ENCODE measurements at regions not wholly inside any gene's neighbourhood (a gene's known extent, or its start where the extent isn't known, plus 50 kb on each side); places are given as distances from the start of the nearest gene placed in this dataset.

DNA sequence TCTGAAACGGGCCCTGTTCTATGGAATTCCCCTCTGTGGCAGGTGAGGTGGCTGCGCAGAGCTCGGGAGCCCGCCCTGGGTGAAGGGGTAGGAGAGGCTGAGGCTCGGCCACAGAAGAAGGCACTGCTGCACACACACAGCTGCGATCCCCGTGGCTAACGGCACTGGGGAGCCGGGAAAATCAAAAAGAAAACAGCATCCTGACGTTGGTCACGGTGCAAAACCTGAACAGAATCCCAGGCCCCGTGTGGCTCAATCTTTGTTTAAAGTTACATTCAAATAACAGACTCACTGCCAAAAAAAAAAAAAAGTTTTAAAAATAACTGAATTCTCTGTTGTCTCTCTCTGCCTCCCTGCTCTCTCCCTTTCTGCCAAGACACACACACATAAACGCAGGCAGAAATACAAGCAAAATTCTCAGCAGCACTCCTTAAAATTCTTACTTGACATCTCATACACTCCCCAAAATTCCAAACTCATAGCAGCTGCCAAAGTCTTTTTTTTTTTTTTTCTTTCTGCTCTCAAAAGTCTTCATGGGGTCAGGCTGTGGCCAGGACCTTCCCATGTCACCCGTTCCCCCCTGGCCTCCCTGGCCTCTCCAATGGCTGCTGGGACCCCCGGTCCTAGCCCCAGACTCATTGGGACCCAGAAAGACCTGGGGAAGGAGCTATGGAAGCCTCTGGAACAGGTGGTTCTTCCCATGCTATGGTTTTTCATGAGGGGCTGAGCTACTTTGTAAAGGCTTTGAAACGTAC, 248.8 kb downstream of the TTLL2 start:
- H3F3A ChIP-seq (ENCODE audit: control insufficient read depth, insufficient read depth), result no peaks in the 10 kb centered on the region
- no peaks in the 10 kb centered on the region for H3K4me1 ChIP-seq (ENCODE audit: control insufficient read depth, low read length)

DNA sequence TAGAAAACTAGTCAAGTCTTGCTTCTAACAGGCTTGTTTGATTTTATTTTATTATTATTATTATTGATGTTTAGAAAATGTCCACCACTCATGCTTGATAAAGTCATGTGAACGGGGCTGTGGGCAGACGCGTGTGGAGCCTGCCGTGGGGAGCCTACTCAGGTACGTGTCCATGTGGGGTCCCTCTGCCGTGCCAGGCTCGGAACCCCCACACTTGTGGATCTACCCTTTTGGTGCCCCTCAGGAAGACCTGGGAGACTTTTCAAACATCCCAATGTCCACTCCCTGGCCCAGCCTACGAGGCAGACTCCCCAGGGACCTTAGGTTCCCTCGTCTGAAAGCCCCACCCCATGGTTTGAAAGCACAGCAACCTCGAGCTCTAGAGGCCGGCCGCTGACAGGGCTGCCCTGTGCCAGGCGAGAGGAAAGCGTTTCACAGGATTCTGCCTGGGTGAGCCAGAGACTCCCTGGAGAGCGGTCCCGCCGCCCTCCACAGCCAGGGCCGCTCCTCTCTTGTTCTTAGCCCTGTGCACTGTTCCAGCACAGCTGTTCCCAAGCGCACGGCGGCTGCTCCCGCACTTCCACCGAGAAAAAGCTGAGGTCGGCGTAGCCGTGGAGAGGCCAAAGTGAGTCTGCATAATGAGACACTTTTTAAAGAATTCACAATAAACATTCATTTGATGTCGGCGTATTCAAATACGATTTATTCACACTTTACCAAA, 249.7 kb downstream of the TTLL2 start:
- H3K4me1 ChIP-seq (ENCODE audit: control insufficient read depth, low read length), result no peaks in the 10 kb centered on the region
- no peaks in the 10 kb centered on the region for H3K36me3 ChIP-seq (ENCODE audit: control insufficient read depth, low read length)
- no peak overlapping the region for H3K4me2 ChIP-seq (ENCODE audit: low read length)
- TF ChIP-seq, protein P1, sequence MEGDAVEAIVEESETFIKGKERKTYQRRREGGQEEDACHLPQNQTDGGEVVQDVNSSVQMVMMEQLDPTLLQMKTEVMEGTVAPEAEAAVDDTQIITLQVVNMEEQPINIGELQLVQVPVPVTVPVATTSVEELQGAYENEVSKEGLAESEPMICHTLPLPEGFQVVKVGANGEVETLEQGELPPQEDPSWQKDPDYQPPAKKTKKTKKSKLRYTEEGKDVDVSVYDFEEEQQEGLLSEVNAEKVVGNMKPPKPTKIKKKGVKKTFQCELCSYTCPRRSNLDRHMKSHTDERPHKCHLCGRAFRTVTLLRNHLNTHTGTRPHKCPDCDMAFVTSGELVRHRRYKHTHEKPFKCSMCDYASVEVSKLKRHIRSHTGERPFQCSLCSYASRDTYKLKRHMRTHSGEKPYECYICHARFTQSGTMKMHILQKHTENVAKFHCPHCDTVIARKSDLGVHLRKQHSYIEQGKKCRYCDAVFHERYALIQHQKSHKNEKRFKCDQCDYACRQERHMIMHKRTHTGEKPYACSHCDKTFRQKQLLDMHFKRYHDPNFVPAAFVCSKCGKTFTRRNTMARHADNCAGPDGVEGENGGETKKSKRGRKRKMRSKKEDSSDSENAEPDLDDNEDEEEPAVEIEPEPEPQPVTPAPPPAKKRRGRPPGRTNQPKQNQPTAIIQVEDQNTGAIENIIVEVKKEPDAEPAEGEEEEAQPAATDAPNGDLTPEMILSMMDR (IDR thresholded peaks at IDR 0.05; ENCODE audit: low read depth, low read length, poor library complexity, severe bottlenecking), result no peak
- TF ChIP-seq EZH2phosphoT487 (IDR thresholded peaks at IDR 0.05; ENCODE audit: borderline replicate concordance, low read length), result no peak
- no peaks in the 10 kb centered on the region for H3K9me3 ChIP-seq (ENCODE audit: control insufficient read depth, insufficient read depth, low read length)
- no peaks in the 10 kb centered on the region for H4K20me1 ChIP-seq (ENCODE audit: control insufficient read depth, insufficient read depth, low read depth, low read length)
- H3K27me3 ChIP-seq (ENCODE audit: control insufficient read depth, low read length), result no peaks in the 10 kb centered on the region
- H3K79me2 ChIP-seq (ENCODE audit: control insufficient read depth, low read length), result no peaks in the 10 kb centered on the region
- H3K27ac ChIP-seq (ENCODE audit: low read depth, low read length), result no peak overlapping the region
- H3K4me3 ChIP-seq (ENCODE audit: low read length), result no peak overlapping the region
- H3K9me2 ChIP-seq (replicated peaks; ENCODE audit: control insufficient read depth, low read length), result no peaks in the 10 kb centered on the region
- no peaks in the 10 kb centered on the region for H3F3A ChIP-seq (ENCODE audit: control insufficient read depth, insufficient read depth)

More for the DNA sequence above, 248.8 kb downstream of the TTLL2 start:
- no peaks in the 10 kb centered on the region for H3K9me2 ChIP-seq (replicated peaks; ENCODE audit: control insufficient read depth, low read length)
- H3K27me3 ChIP-seq (ENCODE audit: control insufficient read depth, low read length), result no peaks in the 10 kb centered on the region
- no peak for TF ChIP-seq EZH2phosphoT487 (IDR thresholded peaks at IDR 0.05; ENCODE audit: borderline replicate concordance, low read length)
- TF ChIP-seq, protein P1 (IDR thresholded peaks at IDR 0.05; ENCODE audit: low read depth, low read length, poor library complexity, severe bottlenecking), result no peak
- no peaks in the 10 kb centered on the region for H3K79me2 ChIP-seq (ENCODE audit: control insufficient read depth, low read length)
- no peak overlapping the region for H3K4me3 ChIP-seq (ENCODE audit: low read length)
- no peak overlapping the region for H3K4me2 ChIP-seq (ENCODE audit: low read length)
- H4K20me1 ChIP-seq (ENCODE audit: control insufficient read depth, insufficient read depth, low read depth, low read length), result no peaks in the 10 kb centered on the region
- H3K9me3 ChIP-seq (ENCODE audit: control insufficient read depth, insufficient read depth, low read length), result no peaks in the 10 kb centered on the region
- H3K27ac ChIP-seq (ENCODE audit: low read depth, low read length), result no peak overlapping the region
- no peaks in the 10 kb centered on the region for H3K36me3 ChIP-seq (ENCODE audit: control insufficient read depth, low read length)

DNA sequence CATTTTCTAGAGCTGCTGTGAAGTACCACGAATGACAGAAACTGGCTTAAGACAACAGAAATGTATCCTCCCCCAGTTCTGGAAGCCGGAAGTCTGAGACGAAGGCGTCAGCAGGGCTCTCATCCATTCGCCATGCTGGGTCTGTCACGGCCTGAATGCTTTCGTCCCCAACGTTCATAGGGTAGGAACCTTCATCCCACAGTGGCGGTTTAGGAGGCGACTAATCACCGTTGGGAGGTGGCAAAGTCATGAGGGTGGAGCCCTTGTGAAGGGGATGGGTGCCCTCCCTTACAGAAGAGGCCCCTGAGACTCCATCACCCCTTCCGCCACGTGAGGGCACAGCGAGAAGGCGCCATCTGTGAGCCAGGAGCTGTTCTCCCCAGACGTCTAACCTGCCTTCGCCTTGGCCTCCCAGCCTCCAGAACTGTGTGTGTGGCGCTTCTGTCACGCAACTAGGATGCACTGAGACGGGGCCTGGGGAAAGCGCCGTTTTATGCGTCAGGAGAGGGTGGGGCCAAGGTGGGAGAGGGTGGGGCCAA, 250.3 kb downstream of the TTLL2 start:
- H3K9me2 ChIP-seq (replicated peaks; ENCODE audit: control insufficient read depth, low read length), result no peaks in the 10 kb centered on the region
- no peaks in the 10 kb centered on the region for H4K20me1 ChIP-seq (ENCODE audit: control insufficient read depth, insufficient read depth, low read depth, low read length)
- H3K9me3 ChIP-seq (ENCODE audit: control insufficient read depth, insufficient read depth, low read length), result no peaks in the 10 kb centered on the region
- TF ChIP-seq, protein P1 (IDR thresholded peaks at IDR 0.05; ENCODE audit: low read depth, low read length, poor library complexity, severe bottlenecking), result no peak
- TF ChIP-seq EZH2phosphoT487 (IDR thresholded peaks at IDR 0.05; ENCODE audit: borderline replicate concordance, low read length), result no peak
- no peak overlapping the region for H3K4me3 ChIP-seq (ENCODE audit: low read length)
- no peak overlapping the region for H3K4me2 ChIP-seq (ENCODE audit: low read length)
- H3K27me3 ChIP-seq (ENCODE audit: control insufficient read depth, low read length), result no peaks in the 10 kb centered on the region
- H3K27ac ChIP-seq (ENCODE audit: low read depth, low read length), result no peak overlapping the region
- no peaks in the 10 kb centered on the region for H3K36me3 ChIP-seq (ENCODE audit: control insufficient read depth, low read length)
- no peaks in the 10 kb centered on the region for H3K79me2 ChIP-seq (ENCODE audit: control insufficient read depth, low read length)
- no peaks in the 10 kb centered on the region for H3K4me1 ChIP-seq (ENCODE audit: control insufficient read depth, low read length)
- H3F3A ChIP-seq (ENCODE audit: control insufficient read depth, insufficient read depth), result no peaks in the 10 kb centered on the region

Data from DOHH2 (cell line).